ENCODE measurements at regions not wholly inside any gene's neighbourhood (a gene's known extent, or its start where the extent isn't known, plus 50 kb on each side); places are given as distances from the start of the nearest gene placed in this dataset.

DNA sequence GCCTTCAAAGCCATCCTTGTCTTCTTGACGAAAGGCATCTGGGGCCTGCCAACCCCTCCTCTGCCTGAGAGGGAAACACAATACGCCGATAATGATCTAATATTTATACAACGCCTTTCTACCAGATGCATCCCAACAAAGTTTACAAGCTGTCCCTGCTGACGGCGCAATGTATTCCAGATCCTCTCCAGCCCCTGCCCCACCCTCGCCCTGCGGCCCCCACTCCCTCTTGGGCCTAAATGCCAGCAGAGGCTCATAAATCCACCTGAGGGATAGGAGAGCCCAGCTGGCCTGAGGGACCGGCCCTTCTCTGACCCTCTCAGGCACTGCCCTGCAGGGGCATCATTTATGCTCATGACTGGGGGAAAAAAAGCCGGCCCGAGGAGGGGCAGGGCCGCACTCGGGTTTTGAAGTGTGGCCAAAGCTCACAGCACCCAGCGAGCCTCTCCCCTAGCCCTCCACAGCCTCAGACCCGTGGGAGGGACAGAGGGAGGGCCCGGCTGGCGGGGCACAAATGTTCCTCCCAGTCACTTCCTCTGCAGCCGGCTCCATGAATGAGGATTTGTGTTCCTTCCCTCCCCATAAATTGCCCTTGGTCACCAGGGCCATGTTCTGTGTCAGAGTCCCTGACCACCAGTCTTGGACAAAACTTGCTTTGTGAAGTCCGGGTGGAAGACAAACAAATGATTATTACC is 140.3 kb downstream of the FOXD2 start:
- no peak overlapping the region for H3K4ac ChIP-seq (replicated peaks; ENCODE audit: insufficient read length, low read depth, low read length)
- no peak overlapping the region for H2BK120ac ChIP-seq (replicated peaks; ENCODE audit: low read depth, low read length)
- no peak overlapping the region; the same call in 1 of the 2 replicates for H4K8ac ChIP-seq (ENCODE audit: extremely low read depth, insufficient read depth, low read length)
- H3K23me2 ChIP-seq (ENCODE audit: low read depth, low read length), result peaks cover 2% of the 10 kb centered on the region; the same call in 1 of the 2 replicates
- no peak overlapping the region for H4K91ac ChIP-seq (replicated peaks; ENCODE audit: insufficient read length, low read length)
- DNase-seq (ENCODE audit: low read depth in 1 of 2, low spot score in 2 of 2) (no peak), FAIRE-seq (no peak)
- no peak overlapping the region for H4K5ac ChIP-seq (ENCODE audit: insufficient read length, low read depth, low read length)
- no peaks in the 10 kb centered on the region for H3K9me3 ChIP-seq (ENCODE audit: insufficient read depth in 2 of 2, low read depth in 1 of 2, low read length in 1 of 2)
- TF ChIP-seq JUN (IDR thresholded peaks at IDR 0.05; ENCODE audit: low read depth, low read length), result no peak
- TF ChIP-seq RNF2 (IDR thresholded peaks at IDR 0.05; ENCODE audit: borderline replicate concordance, low read depth, low read length, missing control alignments, poor library complexity, severe bottlenecking), result no peak
- TF ChIP-seq SP1 (IDR thresholded peaks at IDR 0.05; ENCODE audit: low read depth, low read length), result no peak
- no peak for TF ChIP-seq SIN3A (conservative IDR thresholded peaks at IDR 0.05 in 1 of 2, IDR thresholded peaks at IDR 0.05 in 1 of 2; ENCODE audit: low read depth in 1 of 2, low read length in 2 of 2)
- TF ChIP-seq ASH2L (IDR thresholded peaks at IDR 0.05; ENCODE audit: low read length), result no peak
- no peak for TF ChIP-seq CHD2 (IDR thresholded peaks at IDR 0.05; ENCODE audit: low read length)
- TF ChIP-seq ZNF274 (IDR thresholded peaks at IDR 0.05; ENCODE audit: borderline replicate concordance, extremely low read depth, low read length), result no peak
- TF ChIP-seq KDM5A (IDR thresholded peaks at IDR 0.05; ENCODE audit: low read length), result no peak
- TF ChIP-seq, protein P1, sequence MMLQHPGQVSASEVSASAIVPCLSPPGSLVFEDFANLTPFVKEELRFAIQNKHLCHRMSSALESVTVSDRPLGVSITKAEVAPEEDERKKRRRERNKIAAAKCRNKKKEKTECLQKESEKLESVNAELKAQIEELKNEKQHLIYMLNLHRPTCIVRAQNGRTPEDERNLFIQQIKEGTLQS (IDR thresholded peaks at IDR 0.05; ENCODE audit: insufficient read depth, low read depth, low read length), result no peak
- no peak for TF ChIP-seq RFX5 (IDR thresholded peaks at IDR 0.05; ENCODE audit: borderline replicate concordance, low read depth, low read length)
- TF ChIP-seq TCF12 (IDR thresholded peaks at IDR 0.05; ENCODE audit: low read depth, low read length), result no peak
- TF ChIP-seq TBP (IDR thresholded peaks at IDR 0.05; ENCODE audit: low read depth, low read length), result no peak
- H3K56ac ChIP-seq (replicated peaks; ENCODE audit: insufficient read length, low read depth, low read length), result no peak overlapping the region
- H3K27me3 ChIP-seq (replicated peaks in 1 of 4; ENCODE audit: control insufficient read depth in 3 of 4, extremely low read depth in 1 of 4, insufficient read depth in 3 of 4, low read length in 3 of 4), result no peaks in the 10 kb centered on the region
- no peak overlapping the region for H2BK15ac ChIP-seq (ENCODE audit: low read length)
- H3K27ac ChIP-seq (ENCODE audit: low read depth, low read length), result no peak overlapping the region
- H3K4me3 ChIP-seq (ENCODE audit: extremely low read depth in 1 of 4, insufficient read depth in 2 of 4, low read depth in 3 of 4, low read length in 4 of 4), result no peak overlapping the region
- 0 out of 2 replicates have a peak overlapping the region, but pooled peaks have one; percentile 65 for H2AFZ ChIP-seq (ENCODE audit: low read length)
- no peaks in the 10 kb centered on the region for H3K36me3 ChIP-seq (ENCODE audit: control insufficient read depth in 2 of 4, insufficient read depth in 4 of 4, low read length in 3 of 4)
- H2BK12ac ChIP-seq (ENCODE audit: low read depth, low read length), result peak overlapping the region; percentile 71; the same call in 1 of the 2 replicates
- ChIA-PET CTCF (ENCODE audit: partially characterized antibody) (interaction anchor here (0.7 to 6.6 kb wide), 11 partner anchors 8 to 160 kb away, joined by 3 to 43 read pairs (median 4); no protein-coding TSS in a partner anchor), POLR2A (ENCODE audit: partially characterized antibody) (no interaction called here)
- H3K4me2 ChIP-seq (ENCODE audit: insufficient read depth in 1 of 2, low read depth in 2 of 2, low read length in 2 of 2), result no peak overlapping the region
- no peak overlapping the region for H2BK5ac ChIP-seq (ENCODE audit: low read depth, low read length)
- no peak overlapping the region for H3K9ac ChIP-seq (replicated peaks in 1 of 4; ENCODE audit: extremely low read depth in 1 of 4, low read depth in 3 of 4, low read length in 3 of 4)
- H3K14ac ChIP-seq (ENCODE audit: insufficient read length), result no peak overlapping the region
- peaks cover 4 to 17% (median 9%) of the 10 kb centered on the region in 4 experiments for H3K4me1 ChIP-seq (replicated peaks in 1 of 4; ENCODE audit: control insufficient read depth in 3 of 4, insufficient read depth in 4 of 4, low read length in 3 of 4)
- no peak overlapping the region for H2AK5ac ChIP-seq (ENCODE audit: low read depth, low read length)
- H4K20me1 ChIP-seq (replicated peaks in 1 of 2; ENCODE audit: control insufficient read depth in 1 of 2, insufficient read depth in 2 of 2, low read length in 2 of 2), result no peaks in the 10 kb centered on the region
- no peaks in the 10 kb centered on the region for H3K79me2 ChIP-seq (ENCODE audit: control insufficient read depth in 1 of 2, insufficient read depth in 2 of 2, low read length in 2 of 2)
- no peak overlapping the region for H3K23ac ChIP-seq (ENCODE audit: insufficient read length)
- no peak overlapping the region for H2BK20ac ChIP-seq (ENCODE audit: low read length)
- H3K18ac ChIP-seq (ENCODE audit: extremely low read depth, low read length), result 0 out of 2 replicates have a peak overlapping the region, but pooled peaks have one; percentile 2
- WGBS, 2 experiments (ENCODE audit: extremely low coverage in 1 of 2, insufficient coverage in 1 of 2, insufficient read length in 1 of 2, insufficient replicate concordance in 2 of 2, low coverage in 1 of 2, low lambda C conversion rate in 2 of 2, missing lambda C conversion rate in 1 of 2), result 93% methylated on average over 19 of the region's 19 CpGs; no CpG with 5 or more reads in 1 of the 2 experiments
- H3K79me1 ChIP-seq (ENCODE audit: low read depth, low read length), result no peaks in the 10 kb centered on the region

Data from H1 (cell line).